HG02852 (cell line): ENCODE measurements at regions not wholly inside any gene's neighbourhood (a gene's known extent, or its start where the extent isn't known, plus 50 kb on each side); places are given as distances from the start of the nearest gene placed in this dataset.
"Not testable (repeated sequence)": the region's sequence is repeated elsewhere in the genome, so short reads cannot be mapped to it uniquely, and the experiment has no call there.

Experiments
- ATAC-seq: cut with Tn5 transposase; IDR thresholded peaks from one replicate; pipeline ENCODE4 v1.9.1; 2021; ENCODE audit warnings: mild to moderate bottlenecking, moderate library complexity; ENCODE audit not compliant: unreplicated experiment

- ATAC-seq = not testable (repeated sequence)
Measured at GRCh38 chr1:206403612-206404307, 66.5 kb upstream of the IKBKE start.

GRCh38 chr1:206404309-206405027, 65.8 kb upstream of the IKBKE start:
- not testable (repeated sequence) for ATAC-seq

- ATAC-seq = not testable (repeated sequence)
Measured at GRCh38 chr1:206405282-206405681, 65.0 kb upstream of the IKBKE start.

- ATAC-seq = not testable (repeated sequence)
Measured at GRCh38 chr1:206408371-206409288, 61.6 kb upstream of the IKBKE start.

GRCh38 chr1:206411321-206411720, 59.0 kb upstream of the IKBKE start:
- no peak for ATAC-seq

GRCh38 chr1:206415942-206416341, 54.3 kb upstream of the IKBKE start:
- no peak for ATAC-seq

- no peak for ATAC-seq
Measured at GRCh38 chr1:206417774-206418614, 52.3 kb upstream of the IKBKE start.

- no peak for ATAC-seq
Measured at GRCh38 chr1:206419250-206419649, 51.0 kb upstream of the IKBKE start.

- no peak for ATAC-seq
Measured at GRCh38 chr1:206419783-206420182, 50.5 kb upstream of the IKBKE start.

- ATAC-seq = no peak
Measured at GRCh38 chr1:206420471-206420870, 49.8 kb upstream of the IKBKE start.
